A673 (cell line): ENCODE measurements at regions not wholly inside any gene's neighbourhood (a gene's known extent, or its start where the extent isn't known, plus 50 kb on each side); places are given as distances from the start of the nearest gene placed in this dataset.
A peak's percentile ranks its signal among the peaks of the same experiment; 100 is the strongest.

Experiments used
- BruUV-seq: library from RNA; stranded (reverse); fragments of 400-500 nt; replicated peaks from 2 replicates; lab custom pipeline; 2021; lab: Mats Ljungman, UMichigan
- CTCF ChIA-PET: fragments of 300-600 bp; sonication (Branson Sonifier 250); formaldehyde crosslinking; loops from one replicate; lab custom pipeline; 2022; ENCODE audit warnings: antibody characterized with exemption; lab: Charles Lee
- POLR2A ChIA-PET: fragments of 300-600 bp; sonication (Branson Sonifier 250); formaldehyde crosslinking; loops from one replicate; lab custom pipeline; 2022; ENCODE audit warnings: antibody characterized with exemption; ENCODE audit not compliant: low non-redundant PET; lab: Charles Lee
- DNase-seq: peaks from one replicate; pipeline ENCODE4 v3.0.0-alpha.2; 2015; ENCODE audit warnings: low spot score
- H3K27ac ChIP-seq: fragments of 200-600 bp; sonication (generic); 2 replicates; pipeline ENCODE4 v1.5.1; 2016; ENCODE audit warnings: mixed run types, low read depth, mild to moderate bottlenecking, mixed read lengths, antibody characterized with exemption, low read length; ENCODE audit not compliant: poor library complexity, severe bottlenecking
- H3K27me3 ChIP-seq: fragments of 200-600 bp; sonication (generic); replicated peaks from 2 replicates; pipeline ENCODE4 v1.6.1; 2017; ENCODE audit warnings: mixed run types, low read depth, mild to moderate bottlenecking, mixed read lengths, antibody characterized with exemption, low read length; ENCODE audit not compliant: insufficient read depth, poor library complexity
- H3K36me3 ChIP-seq: fragments of 200-600 bp; sonication (generic); 2 replicates; pipeline ENCODE4 v1.6.1; 2016; ENCODE audit warnings: mixed run types, mild to moderate bottlenecking, mixed read lengths, antibody characterized with exemption, low read length; ENCODE audit not compliant: insufficient read depth, poor library complexity, severe bottlenecking
- H3K4me1 ChIP-seq: fragments of 200-600 bp; sonication (generic); 2 replicates; pipeline ENCODE4 v1.6.1; 2017; ENCODE audit warnings: mixed run types, mild to moderate bottlenecking, mixed read lengths, antibody characterized with exemption, low read length; ENCODE audit not compliant: insufficient read depth, poor library complexity, severe bottlenecking
- H3K4me3 ChIP-seq: fragments of 200-600 bp; sonication (generic); 2 replicates; pipeline ENCODE4 v1.5.1; 2016; ENCODE audit warnings: low read depth, mixed run types, mild to moderate bottlenecking, mixed read lengths, low read length; ENCODE audit not compliant: poor library complexity, severe bottlenecking
- H3K9me3 ChIP-seq: fragments of 200-600 bp; sonication (generic); 2 replicates; pipeline ENCODE4 v1.6.1; 2016; ENCODE audit warnings: mixed run types, low read depth, mild to moderate bottlenecking, mixed read lengths, antibody characterized with exemption, low read length; ENCODE audit not compliant: poor library complexity, severe bottlenecking
- CTCF ChIP-seq: fragments of 300-800, 200-600 bp; sonication (generic); conservative IDR thresholded peaks from 2 replicates; pipeline ENCODE4 v1.5.1; 2017; ENCODE audit warnings: low read depth, mild to moderate bottlenecking, antibody characterized with exemption, low read length, moderate library complexity, mixed read lengths
- EZH2 ChIP-seq: fragments of 200-600 bp; sonication (generic); IDR thresholded peaks from 2 replicates; pipeline ENCODE4 v1.6.1; 2017; ENCODE audit warnings: borderline replicate concordance, low read depth, mild to moderate bottlenecking, mixed read lengths, antibody characterized with exemption, low read length; ENCODE audit not compliant: poor library complexity, severe bottlenecking
- intact Hi-C: fragments of 100-400 bp; cut with micrococcal nuclease; formaldehyde crosslinking; loops from one replicate; pipeline ENCODE4 v1.10.0; 2022; ENCODE audit not compliant: unreplicated experiment

DNA sequence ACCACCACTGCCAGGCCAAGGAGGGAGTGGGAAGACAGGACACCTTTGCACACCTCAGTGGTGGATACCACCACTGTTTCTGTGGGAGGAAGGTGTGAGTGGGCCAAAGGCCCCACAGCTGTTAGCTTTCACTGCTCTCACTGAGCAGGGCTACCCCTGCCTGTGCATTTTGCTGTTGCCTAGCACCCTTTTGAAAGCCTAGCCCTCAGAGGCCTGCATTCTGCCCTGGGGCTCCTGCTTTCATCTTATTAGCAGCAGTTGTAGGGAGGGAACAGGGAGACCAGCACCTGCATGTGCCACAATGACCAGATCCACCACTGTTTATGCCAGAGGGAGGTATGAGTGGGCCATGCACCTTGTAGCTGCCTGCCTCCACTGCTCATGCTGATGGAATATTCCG, 110.9 kb upstream of the C21orf91 start:
- TF ChIP-seq EZH2 (no peak), CTCF (no peak)
- ChIA-PET POLR2A (no interaction called here), CTCF (no interaction called here)
- Histone ChIP-seq H3K27me3 (no peaks in the 10 kb centered on the region), H3K4me1 (no peaks in the 10 kb centered on the region), H3K4me3 (no peak overlapping the region), H3K27ac (no peak overlapping the region), H3K36me3 (no peaks in the 10 kb centered on the region), H3K9me3 (no peaks in the 10 kb centered on the region)
- no TSS peak for BruUV-seq
- intact Hi-C loops, result no loop called here
- no peak for DNase-seq

- no peaks in the 10 kb centered on the region for H3K9me3 ChIP-seq
- no peak overlapping the region for H3K4me3 ChIP-seq
- H3K27ac ChIP-seq, result no peak overlapping the region
- no peak for DNase-seq
- ChIA-PET POLR2A (no interaction called here), CTCF (no interaction called here)
- BruUV-seq, result no TSS peak
- H3K36me3 ChIP-seq, result no peaks in the 10 kb centered on the region
- H3K27me3 ChIP-seq, result no peaks in the 10 kb centered on the region
- TF ChIP-seq EZH2 (no peak), CTCF (no peak)
- intact Hi-C loops, result loop anchor here (5.0 kb wide), 1 partner anchor 438 kb away; no protein-coding TSS in a partner anchor
- H3K4me1 ChIP-seq, result no peaks in the 10 kb centered on the region
Measured at GRCh38 chr21:17929510-17929909, 110.4 kb upstream of the C21orf91 start.

DNA sequence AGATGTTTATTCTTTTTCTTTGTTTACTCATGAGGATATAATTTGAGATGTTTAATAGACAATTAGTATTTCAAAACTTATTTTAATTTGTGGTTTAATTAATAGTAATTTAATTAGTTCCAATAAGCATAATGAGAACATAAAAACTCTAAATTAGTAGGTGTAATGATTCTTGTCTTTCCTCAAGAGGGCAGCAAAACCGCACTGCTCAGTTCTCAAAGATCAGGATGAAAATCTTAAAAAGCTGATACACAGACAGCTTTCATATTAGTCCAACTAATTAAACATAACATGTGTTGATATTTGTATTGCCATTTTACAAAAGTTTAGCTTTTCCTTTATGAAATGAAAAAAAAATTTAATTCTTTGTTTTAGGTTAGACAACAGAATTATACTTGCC, 106.7 kb upstream of the C21orf91 start:
- H3K27ac ChIP-seq, result no peak overlapping the region
- intact Hi-C loops, result loop anchor here (2.0 to 5.0 kb wide), 2 partner anchors 247 to 441 kb away; no protein-coding TSS in a partner anchor
- H3K4me3 ChIP-seq, result no peak overlapping the region
- DNase-seq, result peak; percentile 26
- CTCF ChIA-PET, result interaction anchor here (1.8 kb wide), 1 partner anchor 13 kb away, joined by 4 read pairs; no protein-coding TSS in a partner anchor
- H3K4me1 ChIP-seq, result no peaks in the 10 kb centered on the region
- no peaks in the 10 kb centered on the region for H3K9me3 ChIP-seq
- no peaks in the 10 kb centered on the region for H3K36me3 ChIP-seq
- no TSS peak for BruUV-seq
- POLR2A ChIA-PET, result no interaction called here
- TF ChIP-seq CTCF, result peak; percentile 57
- no peak for TF ChIP-seq EZH2
- no peaks in the 10 kb centered on the region for H3K27me3 ChIP-seq
